HT-29 (cell line): ENCODE measurements at regions not wholly inside any gene's neighbourhood (a gene's known extent, or its start where the extent isn't known, plus 50 kb on each side); places are given as distances from the start of the nearest gene placed in this dataset.

Experiments used
- DNase-seq: peaks from one replicate; pipeline ENCODE4 v3.0.0-alpha.2; 2015; ENCODE audit warnings: low spot score

GRCh38 chr2:103734911-103735310 lies 973.1 kb downstream of the TMEM182 start:
- DNase-seq = peak; percentile 13

- DNase-seq = no peak
Measured at GRCh38 chr2:103738108-103738507, 976.3 kb downstream of the TMEM182 start.

GRCh38 chr2:103738606-103739005 lies 976.8 kb downstream of the TMEM182 start:
- DNase-seq = no peak

- DNase-seq = no peak
Measured at GRCh38 chr2:103739186-103739585, 977.4 kb downstream of the TMEM182 start.

GRCh38 chr2:103739921-103740320 lies 978.1 kb downstream of the TMEM182 start:
- no peak for DNase-seq

- no peak for DNase-seq
Measured at GRCh38 chr2:103740631-103741030, 978.8 kb downstream of the TMEM182 start.

GRCh38 chr2:103743195-103743594 lies 981.4 kb downstream of the TMEM182 start:
- no peak for DNase-seq

- DNase-seq = no peak
Measured at GRCh38 chr2:103754530-103754929, 992.7 kb downstream of the TMEM182 start.

- DNase-seq = peak; percentile 57
Measured at GRCh38 chr2:103773884-103774283, 1012.1 kb downstream of the TMEM182 start.

GRCh38 chr2:103780088-103780702 lies 1018.4 kb downstream of the TMEM182 start:
- DNase-seq = no peak

GRCh38 chr2:103781313-103781712 lies 1019.5 kb downstream of the TMEM182 start:
- no peak for DNase-seq

- DNase-seq = no peak
Measured at GRCh38 chr2:103784261-103784660, 1022.4 kb downstream of the TMEM182 start.

GRCh38 chr2:103785432-103785831 lies 1023.6 kb downstream of the TMEM182 start:
- no peak for DNase-seq

- DNase-seq = no peak
Measured at GRCh38 chr2:103785956-103786355, 1024.1 kb downstream of the TMEM182 start.

GRCh38 chr2:103788389-103788788 lies 1026.6 kb downstream of the TMEM182 start:
- DNase-seq = no peak

- DNase-seq = no peak
Measured at GRCh38 chr2:103788951-103789350, 1027.1 kb downstream of the TMEM182 start.

GRCh38 chr2:103789381-103790095 lies 1027.7 kb downstream of the TMEM182 start:
- DNase-seq = peak; percentile 80

GRCh38 chr2:103792042-103792441 lies 1030.2 kb downstream of the TMEM182 start:
- no peak for DNase-seq

GRCh38 chr2:103798291-103798690 lies 1036.5 kb downstream of the TMEM182 start:
- no peak for DNase-seq

- DNase-seq = no peak
Measured at GRCh38 chr2:103804013-103804412, 1042.2 kb downstream of the TMEM182 start.

GRCh38 chr2:103805746-103806145 lies 1043.9 kb downstream of the TMEM182 start:
- no peak for DNase-seq

- DNase-seq = no peak
Measured at GRCh38 chr2:103808814-103809213, 1045.1 kb upstream of the POU3F3 start.

- no peak for DNase-seq
Measured at GRCh38 chr2:103809415-103809814, 1044.5 kb upstream of the POU3F3 start.
